GM12878 (cell line): ENCODE measurements at regions not wholly inside any gene's neighbourhood (a gene's known extent, or its start where the extent isn't known, plus 50 kb on each side); places are given as distances from the start of the nearest gene placed in this dataset.

Source experiments
- ATAC-seq: fragments of 200-7000 bp; cut with Tn5 transposase; 3 replicates; pipeline ENCODE4 v1.9.1; 2020; ENCODE audit warnings: mild to moderate bottlenecking, moderate library complexity
- BruUV-seq: library from RNA; stranded (reverse); fragments of 400-500 nt; replicated peaks from 2 replicates; lab custom pipeline; 2021; lab: Mats Ljungman, UMichigan
- CTCF ChIA-PET: fragments of 300-600 bp; sonication (Branson Sonifier 250); formaldehyde crosslinking; extraction: SDS; loops from one replicate; lab custom pipeline; 2021; ENCODE audit warnings: inconsistent platforms; lab: Yijun Ruan, JAX
- POLR2A ChIA-PET: fragments of 350-600 bp; formaldehyde crosslinking; extraction: SDS; loops from one replicate; lab custom pipeline; 2021; ENCODE audit warnings: inconsistent platforms; lab: Charles Lee
- RAD21 ChIA-PET: fragments of 300-600 bp; sonication (Branson Sonifier 250); formaldehyde crosslinking; loops from one replicate; lab custom pipeline; 2023; ENCODE audit warnings: antibody characterized with exemption; ENCODE audit not compliant: unreplicated experiment; lab: Charles Lee
- SMC1A ChIA-PET: fragments of 300-600 bp; sonication (Branson Sonifier 250); formaldehyde crosslinking; loops from one replicate; lab custom pipeline; 2023; ENCODE audit not compliant: unreplicated experiment, uncharacterized antibody; lab: Charles Lee
- DNase-seq: peaks from one replicate; pipeline ENCODE4 v3.0.0-alpha.2; 2011; ENCODE audit warnings: low read depth, low spot score
- FAIRE-seq: peaks from 3 replicates; lab custom pipeline; 2011; peaks lifted over from hg19 to GRCh38; lab: Jason Lieb, UNC
- H2AFZ ChIP-seq: 2 replicates; pipeline ENCODE4 v1.6.0; 2011; ENCODE audit warnings: low read depth, low read length, control low read depth; ENCODE audit not compliant: control insufficient read depth
- H3K27ac ChIP-seq: 2 replicates; pipeline ENCODE4 v1.5.1; 2011; ENCODE audit warnings: control low read depth; ENCODE audit not compliant: control insufficient read depth, insufficient read depth
- H3K27me3 ChIP-seq, 2 experiments: replicated peaks in 1 of 2; 2 replicates each; pipeline versions ENCODE4 v1.6.0 to v1.6.1; 2011; ENCODE audit warnings: low read length in 1 of 2; ENCODE audit not compliant: control insufficient read depth in 2 of 2, insufficient read depth in 2 of 2
- H3K36me3 ChIP-seq, 2 experiments: 2 replicates each; pipeline ENCODE4 v1.5.1; 2011; ENCODE audit warnings: low read length in 1 of 2; ENCODE audit not compliant: control insufficient read depth in 2 of 2, insufficient read depth in 2 of 2
- H3K4me1 ChIP-seq: 2 replicates; pipeline ENCODE4 v1.6.1; 2011; ENCODE audit warnings: mild to moderate bottlenecking, low read length, moderate library complexity, mixed read lengths; ENCODE audit not compliant: control insufficient read depth, insufficient read depth
- H3K4me2 ChIP-seq: 2 replicates; pipeline ENCODE4 v1.6.0; 2011; ENCODE audit warnings: control low read depth; ENCODE audit not compliant: control insufficient read depth, insufficient read depth
- H3K4me3 ChIP-seq: fragments of 200-600 bp; sonication (generic); 2 replicates; pipeline ENCODE4 v1.5.1; 2016
- H3K79me2 ChIP-seq: 2 replicates; pipeline ENCODE4 v1.6.0; 2011; ENCODE audit warnings: low read length; ENCODE audit not compliant: control insufficient read depth, insufficient read depth
- H3K9ac ChIP-seq: 2 replicates; pipeline ENCODE4 v1.8.0; 2011; ENCODE audit warnings: low read length, control low read depth, mixed read lengths; ENCODE audit not compliant: control insufficient read depth, insufficient read depth
- H3K9me3 ChIP-seq: replicated peaks from 3 replicates; pipeline ENCODE4 v1.5.1; 2011; ENCODE audit warnings: mild to moderate bottlenecking, low read length; ENCODE audit not compliant: control insufficient read depth, insufficient read depth
- H4K20me1 ChIP-seq: 2 replicates; pipeline ENCODE4 v1.6.0; 2011; ENCODE audit not compliant: control insufficient read depth, insufficient read depth
- BACH1 ChIP-seq: fragments of 450-650 bp; IDR thresholded peaks from 2 replicates; pipeline ENCODE4 v1.6.1; 2017; ENCODE audit warnings: mild to moderate bottlenecking, borderline replicate concordance
- BHLHE40 ChIP-seq, 2 experiments: fragments of 450-650 bp in 1 of 2; IDR thresholded peaks; 2 replicates each; pipeline ENCODE4 v1.6.1; 2011 to 2017; ENCODE audit warnings: low read depth in 2 of 2, borderline replicate concordance in 1 of 2, improper control_type of control experiment in 1 of 2, low read length in 1 of 2, mild to moderate bottlenecking in 1 of 2
- CBFB ChIP-seq: IDR thresholded peaks from 2 replicates; pipeline ENCODE4 v1.6.1; 2016; ENCODE audit warnings: antibody characterized with exemption, low read depth
- CEBPB ChIP-seq, 2 experiments: fragments of 150-350 bp in 1 of 2; IDR thresholded peaks; 2 replicates each; pipeline ENCODE4 v1.6.1; 2012 to 2014; ENCODE audit warnings: low read depth in 2 of 2, low read length in 2 of 2, borderline replicate concordance in 1 of 2, inconsistent platforms in 1 of 2
- EED ChIP-seq: sonication (generic); IDR thresholded peaks from 2 replicates; pipeline ENCODE4 v1.6.1; 2016; ENCODE audit warnings: antibody characterized with exemption, low read depth
- ESRRA ChIP-seq: IDR thresholded peaks from 2 replicates; pipeline ENCODE4 v1.6.1; 2012; ENCODE audit warnings: mild to moderate bottlenecking, low read length, improper control_type of control experiment
- ETV6 ChIP-seq, 2 experiments: fragments of 450-650 bp in 1 of 2; IDR thresholded peaks in 1 of 2; conservative IDR thresholded peaks in 1 of 2; 2 replicates each; pipeline ENCODE4 v1.6.1; 2014; ENCODE audit warnings: antibody characterized with exemption in 1 of 2, borderline replicate concordance in 1 of 2, low read depth in 1 of 2, mild to moderate bottlenecking in 1 of 2, moderate library complexity in 1 of 2
- HDGF ChIP-seq: fragments of 450-650 bp; IDR thresholded peaks from 2 replicates; pipeline ENCODE4 v1.6.1; 2016; ENCODE audit warnings: antibody characterized with exemption
- IKZF2 ChIP-seq, 2 experiments: fragments of 450-650 bp; IDR thresholded peaks; 2 replicates each; pipeline ENCODE4 v1.6.1; 2017; ENCODE audit warnings: mild to moderate bottlenecking in 2 of 2, moderate library complexity in 2 of 2
- KAT2A ChIP-seq: conservative IDR thresholded peaks from 2 replicates; pipeline ENCODE4 v1.6.1; 2011; ENCODE audit warnings: low read depth, low read length; ENCODE audit not compliant: control insufficient read depth
- KDM1A ChIP-seq: fragments of 200-600 bp; sonication (generic); IDR thresholded peaks from 2 replicates; pipeline ENCODE4 v1.6.1; 2016; ENCODE audit warnings: borderline replicate concordance
- POU2F2 ChIP-seq: IDR thresholded peaks from 3 replicates; pipeline ENCODE4 v1.6.1; 2011; ENCODE audit warnings: low read depth, mild to moderate bottlenecking, low read length, borderline replicate concordance
- RFX5 ChIP-seq: IDR thresholded peaks from 2 replicates; pipeline ENCODE4 v1.6.1; 2011; ENCODE audit warnings: low read depth, low read length, improper control_type of control experiment
- SIN3A ChIP-seq: IDR thresholded peaks from 2 replicates; pipeline ENCODE4 v1.6.1; 2012; ENCODE audit warnings: low read depth, low read length, improper control_type of control experiment
- SREBF2 ChIP-seq: IDR thresholded peaks from 2 replicates; pipeline ENCODE4 v1.6.1; 2012; ENCODE audit warnings: mild to moderate bottlenecking, low read length
- TAF1 ChIP-seq: IDR thresholded peaks from 2 replicates; pipeline ENCODE4 v1.6.1; 2011; ENCODE audit warnings: mild to moderate bottlenecking, low read depth, low read length, borderline replicate concordance
- ZNF274 ChIP-seq: IDR thresholded peaks from one replicate; pipeline ENCODE4 v1.8.0; 2011; ENCODE audit not compliant: insufficient read length, insufficient read depth
- WGBS: methylation state at CpG from one replicate; pipeline ENCODE4 v1.1.6; 2016; ENCODE audit warnings: low lambda C conversion rate; ENCODE audit not compliant: insufficient replicate concordance, insufficient coverage; ENCODE audit errors: missing lambda C conversion rate; 5-methylcytosine and 5-hydroxymethylcytosine counted together
- in situ Hi-C: fragments of 300-500 bp; cut with MboI; formaldehyde crosslinking; loops from 9 replicates; pipeline ENCODE4 v1.14.3; 2018; ENCODE audit warnings: mixed read lengths
- intact Hi-C: fragments of 100-400 bp; cut with micrococcal nuclease; formaldehyde crosslinking; loops from one replicate; pipeline ENCODE4 v1.14.2; 2022; ENCODE audit not compliant: unreplicated experiment
- TF ChIP-seq, protein P1 (sequence below): IDR thresholded peaks from 2 replicates; pipeline ENCODE4 v1.6.1; 2011; ENCODE audit warnings: mild to moderate bottlenecking, low read depth, low read length, moderate library complexity; ENCODE audit not compliant: insufficient replicate concordance

DNA sequence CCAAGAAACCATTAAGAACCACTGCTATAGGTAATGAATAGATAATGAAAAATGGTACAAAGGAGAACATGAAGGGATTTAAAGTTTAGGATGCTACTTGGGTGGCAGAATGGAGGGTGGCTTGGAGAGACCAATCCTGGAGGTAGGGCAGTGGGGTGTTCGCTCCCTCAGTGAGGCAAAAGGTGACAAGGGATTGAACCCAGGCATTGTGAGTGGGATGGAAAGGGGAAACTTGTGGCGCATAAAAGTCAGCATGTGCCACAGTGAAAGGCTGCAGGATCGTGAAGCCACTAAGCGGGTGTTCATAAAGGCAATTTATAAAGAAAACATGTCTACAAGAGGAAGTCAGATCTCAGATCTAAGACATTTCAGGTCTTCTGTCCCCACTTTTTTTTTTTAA lies 76.7 kb upstream of the SLC38A2 start:
- H2AFZ ChIP-seq: no peak overlapping the region
- no TSS peak for BruUV-seq
- DNase-seq: no peak
- POLR2A ChIA-PET: no interaction called here
- H3K79me2 ChIP-seq: no peaks in the 10 kb centered on the region
- H3K36me3 ChIP-seq: no peaks in the 10 kb centered on the region
- CTCF ChIA-PET: no interaction called here
- H3K9me3 ChIP-seq: no peaks in the 10 kb centered on the region
- SMC1A ChIA-PET: interaction anchor here (1.6 kb wide), 1 partner anchor 14 kb away, joined by 3 read pairs; no protein-coding TSS in a partner anchor
- no peak overlapping the region for H3K9ac ChIP-seq
- H3K27me3 ChIP-seq: no peaks in the 10 kb centered on the region
- RAD21 ChIA-PET: no interaction called here
- intact Hi-C loops (no loop called here), in situ Hi-C loops (no loop called here)
- H3K4me2 ChIP-seq: no peak overlapping the region
- H3K27ac ChIP-seq: no peak overlapping the region
- no peak overlapping the region for H3K4me3 ChIP-seq
- TF ChIP-seq SIN3A: no peak
- no peaks in the 10 kb centered on the region for H4K20me1 ChIP-seq
- H3K4me1 ChIP-seq: no peaks in the 10 kb centered on the region; the same call in 1 of the 2 replicates
- 100% methylated on average over 4 of the region's 4 CpGs for WGBS
- no peak for ATAC-seq
- no peak for FAIRE-seq

DNA sequence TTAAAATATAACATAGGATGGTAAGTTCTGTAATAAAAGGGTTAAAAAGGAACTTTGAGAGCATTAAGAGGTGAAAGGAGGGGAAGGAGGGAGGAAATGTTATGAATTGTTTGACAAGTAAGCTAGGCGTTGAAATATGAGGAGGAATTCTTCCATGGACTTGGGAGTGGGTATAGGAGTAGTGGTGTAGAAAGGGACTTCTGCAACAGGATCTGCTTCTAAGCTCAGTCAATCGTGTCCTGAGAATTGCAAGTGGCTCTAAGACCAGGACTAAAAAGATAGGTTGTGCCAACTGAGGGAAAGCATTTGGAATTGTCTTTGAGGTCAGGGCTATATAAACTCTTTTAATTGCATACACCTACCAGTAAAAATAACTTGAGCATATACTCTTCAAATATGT lies 74.1 kb upstream of the SLC38A2 start:
- no peak overlapping the region for H3K4me2 ChIP-seq
- H3K36me3 ChIP-seq: no peaks in the 10 kb centered on the region
- no peaks in the 10 kb centered on the region; the same call in 1 of the 2 replicates for H3K4me1 ChIP-seq
- no peak for DNase-seq
- H3K9me3 ChIP-seq: no peaks in the 10 kb centered on the region
- ATAC-seq: no peak
- intact Hi-C loops: no loop called here
- RAD21 ChIA-PET: interaction anchor here (0.7 kb wide), 1 partner anchor 14 kb away, joined by 3 read pairs; no protein-coding TSS in a partner anchor
- no peaks in the 10 kb centered on the region for H3K27me3 ChIP-seq
- H3K27ac ChIP-seq: no peak overlapping the region
- peak; percentile 52 for FAIRE-seq
- POLR2A ChIA-PET: no interaction called here
- 95% methylated on average over 2 of the region's 2 CpGs for WGBS
- in situ Hi-C loops: no loop called here
- no TSS peak for BruUV-seq
- no peak overlapping the region for H2AFZ ChIP-seq
- H4K20me1 ChIP-seq: no peaks in the 10 kb centered on the region
- SMC1A ChIA-PET: interaction anchor here (0.7 to 1.4 kb wide), 4 partner anchors 10 to 55 kb away, joined by 3 to 4 read pairs (median 3); no protein-coding TSS in a partner anchor
- H3K4me3 ChIP-seq: no peak overlapping the region
- CTCF ChIA-PET: interaction anchor here (0.6 kb wide), 1 partner anchor 18 kb away, joined by 3 read pairs; no protein-coding TSS in a partner anchor
- no peak overlapping the region for H3K9ac ChIP-seq
- H3K79me2 ChIP-seq: no peaks in the 10 kb centered on the region
- TF ChIP-seq EED: no peak
- TF ChIP-seq TAF1: no peak
- TF ChIP-seq CEBPB (IDR thresholded peaks at IDR 0.05; ENCODE audit: borderline replicate concordance in 1 of 2, low read depth in 2 of 2, low read length in 2 of 2): no peak
- no peak for TF ChIP-seq CBFB
- TF ChIP-seq RFX5: no peak
- no peak for TF ChIP-seq KAT2A
- no peak for TF ChIP-seq HDGF
- TF ChIP-seq ESRRA: no peak
- TF ChIP-seq, protein P1, sequence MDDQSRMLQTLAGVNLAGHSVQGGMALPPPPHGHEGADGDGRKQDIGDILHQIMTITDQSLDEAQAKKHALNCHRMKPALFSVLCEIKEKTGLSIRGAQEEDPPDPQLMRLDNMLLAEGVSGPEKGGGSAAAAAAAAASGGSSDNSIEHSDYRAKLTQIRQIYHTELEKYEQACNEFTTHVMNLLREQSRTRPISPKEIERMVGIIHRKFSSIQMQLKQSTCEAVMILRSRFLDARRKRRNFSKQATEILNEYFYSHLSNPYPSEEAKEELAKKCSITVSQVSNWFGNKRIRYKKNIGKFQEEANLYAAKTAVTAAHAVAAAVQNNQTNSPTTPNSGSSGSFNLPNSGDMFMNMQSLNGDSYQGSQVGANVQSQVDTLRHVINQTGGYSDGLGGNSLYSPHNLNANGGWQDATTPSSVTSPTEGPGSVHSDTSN: no peak
- no peak for TF ChIP-seq BACH1
- no peak for TF ChIP-seq SREBF2
- TF ChIP-seq BHLHE40 (IDR thresholded peaks at IDR 0.05; ENCODE audit: borderline replicate concordance in 1 of 2, low read depth in 2 of 2, low read length in 1 of 2): no peak
- TF ChIP-seq ZNF274: no peak
- TF ChIP-seq ETV6 (conservative IDR thresholded peaks at IDR 0.05 in 1 of 2, IDR thresholded peaks at IDR 0.05 in 1 of 2; ENCODE audit: borderline replicate concordance in 1 of 2, low read depth in 1 of 2): no peak
- no peak for TF ChIP-seq POU2F2
- TF ChIP-seq IKZF2 (IDR thresholded peaks at IDR 0.05): no peak
- TF ChIP-seq KDM1A: no peak
